ENCODE measurements at regions not wholly inside any gene's neighbourhood (a gene's known extent, or its start where the extent isn't known, plus 50 kb on each side); places are given as distances from the start of the nearest gene placed in this dataset.
A peak's percentile ranks its signal among the peaks of the same experiment; 100 is the strongest.
"Not testable (repeated sequence)": the region's sequence is repeated elsewhere in the genome, so short reads cannot be mapped to it uniquely, and the experiment has no call there.

DNA sequence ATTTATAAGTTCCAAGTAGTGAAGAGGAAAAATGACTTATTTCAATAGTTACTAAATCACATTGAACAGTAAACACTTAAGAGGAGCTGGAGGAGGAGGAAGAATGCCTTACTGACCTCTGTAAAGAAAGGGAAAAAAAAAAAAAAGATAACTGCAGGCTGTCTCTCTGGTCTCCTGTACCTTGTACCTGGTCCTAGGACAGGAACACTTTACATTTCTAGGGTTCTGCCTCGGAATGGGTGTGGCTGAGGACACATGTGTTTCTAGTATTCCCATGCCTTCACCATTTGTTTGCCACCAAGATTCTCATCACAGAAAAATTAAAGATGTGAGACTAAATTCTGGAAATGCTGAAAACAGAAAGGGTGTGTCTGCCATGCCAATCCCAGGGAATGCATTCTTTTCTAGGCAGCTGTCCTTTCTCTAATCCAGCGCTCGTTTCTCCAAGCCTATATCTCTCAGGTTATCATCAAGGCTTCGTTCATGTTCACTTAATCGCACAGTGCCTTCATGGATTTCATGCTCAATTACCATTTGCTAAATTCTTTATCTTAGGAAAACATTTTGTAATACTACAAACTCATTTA is 1208.3 kb downstream of the OTOL1 start:
- H3K36me3 ChIP-seq: no peaks in the 10 kb centered on the region
- H3K4me3 ChIP-seq: no peak overlapping the region
- TF ChIP-seq EP300 (IDR thresholded peaks at IDR 0.05) (no peak), CTCF (IDR thresholded peaks at IDR 0.05) (no peak), POLR2A (IDR thresholded peaks at IDR 0.05) (no peak)
- no peak overlapping the region for H3K27ac ChIP-seq
- DNase-seq (ENCODE audit: low spot score in 2 of 2): no peak
- no peaks in the 10 kb centered on the region for H3K4me1 ChIP-seq
- H3K27me3 ChIP-seq: no peaks in the 10 kb centered on the region
- WGBS, 2 donors: 75 to 80% methylated on average over 5 of the region's 5 CpGs
- no peaks in the 10 kb centered on the region for H3K9me3 ChIP-seq

GRCh38 chr3:162708394-162708793 is 1211.8 kb downstream of the OTOL1 start:
- 99 to 100% methylated on average over 2 of the region's 2 CpGs for WGBS, 2 donors
- H3K27ac ChIP-seq; H3K27me3 ChIP-seq; DNase-seq (ENCODE audit: low spot score in 2 of 2); H3K36me3 ChIP-seq; H3K9me3 ChIP-seq; H3K4me3 ChIP-seq; H3K4me1 ChIP-seq: not testable (repeated sequence)

GRCh38 chr3:162708942-162709706 is 1212.5 kb downstream of the OTOL1 start:
- H3K9me3 ChIP-seq; H3K36me3 ChIP-seq; H3K4me3 ChIP-seq; H3K27ac ChIP-seq; DNase-seq (ENCODE audit: low spot score in 2 of 2); H3K27me3 ChIP-seq; H3K4me1 ChIP-seq: not testable (repeated sequence)
- 82 to 85% methylated on average over 15 of the region's 15 CpGs for WGBS, 2 donors

DNA sequence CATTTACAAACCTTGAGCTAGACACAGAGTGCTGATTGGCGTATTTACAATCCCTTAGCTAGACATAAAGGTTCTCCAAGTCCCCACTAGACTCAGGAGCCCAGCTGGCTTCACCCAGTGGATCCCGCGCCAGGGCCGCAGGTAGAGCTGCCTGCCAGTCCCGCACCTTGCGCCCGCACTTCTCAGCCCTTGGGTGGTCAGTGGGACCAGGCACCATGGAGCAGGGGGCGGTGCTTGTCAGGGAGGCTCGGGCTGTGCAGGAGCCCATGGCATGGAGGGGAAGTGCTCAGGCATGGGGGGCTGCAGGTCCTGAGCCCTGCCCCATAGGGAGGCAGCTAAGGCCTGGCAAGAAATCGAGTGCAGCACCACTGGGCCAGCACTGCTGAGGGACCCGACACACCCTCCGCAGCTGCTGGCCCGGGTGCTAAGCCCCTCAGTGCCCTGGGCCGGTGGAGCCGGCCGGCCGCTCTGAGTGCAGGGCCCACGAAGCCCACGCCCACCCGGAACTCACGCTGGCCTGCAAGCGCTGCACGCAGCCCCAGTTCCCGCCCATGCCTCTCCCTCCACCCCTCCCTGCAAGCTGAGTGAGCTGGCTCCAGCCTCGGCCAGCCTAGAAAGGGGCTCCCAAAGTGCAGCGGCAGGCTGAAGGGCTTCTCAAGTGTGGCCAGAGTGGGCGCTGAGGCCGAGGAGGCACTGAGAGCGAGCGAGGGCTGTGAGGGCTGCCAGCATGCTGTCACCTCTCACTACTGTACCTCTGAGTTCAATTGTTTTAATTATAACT is 1213.9 kb downstream of the OTOL1 start:
- no peak for TF ChIP-seq CTCF (IDR thresholded peaks at IDR 0.05)
- no peak for TF ChIP-seq EP300 (IDR thresholded peaks at IDR 0.05)
- TF ChIP-seq POLR2A (IDR thresholded peaks at IDR 0.05): no peak

GRCh38 chr3:162717074-162717473 is 1220.5 kb downstream of the OTOL1 start:
- H3K9me3 ChIP-seq: not testable (repeated sequence)

More for the DNA sequence above, 1213.9 kb downstream of the OTOL1 start:
- DNase-seq (ENCODE audit: low spot score in 2 of 2): no peak
- H3K36me3 ChIP-seq: no peaks in the 10 kb centered on the region
- WGBS, 2 donors: 92 to 97% methylated on average over 18 to 23 of the region's 30 CpGs
- no peaks in the 10 kb centered on the region for H3K9me3 ChIP-seq
- no peak overlapping the region for H3K4me3 ChIP-seq
- H3K27ac ChIP-seq: no peak overlapping the region
- no peaks in the 10 kb centered on the region for H3K27me3 ChIP-seq
- no peaks in the 10 kb centered on the region for H3K4me1 ChIP-seq

GRCh38 chr3:162718697-162719096 is 1222.1 kb downstream of the OTOL1 start:
- DNase-seq (ENCODE audit: low spot score in 2 of 2): no peak
- WGBS, 2 donors: 41 to 49% methylated on average over 2 of the region's 2 CpGs
- TF ChIP-seq CTCF (IDR thresholded peaks at IDR 0.05) (no peak), EP300 (IDR thresholded peaks at IDR 0.05) (peak in 1 of 2 donors; percentile 43)
- Histone ChIP-seq H3K27ac (no peak overlapping the region), H3K27me3 (no peaks in the 10 kb centered on the region), H3K4me3 (no peak overlapping the region), H3K9me3 (no peaks in the 10 kb centered on the region), H3K4me1 (peaks cover 0 to 11% (median 0%) of the 10 kb centered on the region in 4 donors), H3K36me3 (no peaks in the 10 kb centered on the region)

More at GRCh38 chr3:162717074-162717473, 1220.5 kb downstream of the OTOL1 start:
- H3K27ac ChIP-seq; H3K4me3 ChIP-seq; H3K27me3 ChIP-seq; DNase-seq (ENCODE audit: low spot score in 2 of 2); H3K36me3 ChIP-seq: not testable (repeated sequence)
- H3K4me1 ChIP-seq: peaks cover 0 to 11% (median 0%) of the 10 kb centered on the region in 4 donors
- 61 to 90% methylated on average over 6 of the region's 6 CpGs for WGBS, 2 donors

All from tibial nerve (tissue), 4 donors.